ENCODE measurements at regions not wholly inside any gene's neighbourhood (a gene's known extent, or its start where the extent isn't known, plus 50 kb on each side); places are given as distances from the start of the nearest gene placed in this dataset.

- Histone ChIP-seq H3K4me1 (no peaks in the 10 kb centered on the region), H3K27me3 (peaks cover 0 to 7% (median 0%) of the 10 kb centered on the region in 9 donors), H3K9me3 (no peaks in the 10 kb centered on the region), H3K27ac (no peak overlapping the region), H3K4me3 (no peak overlapping the region), H3K36me3 (no peaks in the 10 kb centered on the region)
- TF ChIP-seq CTCF (IDR thresholded peaks at IDR 0.05) (no peak), POLR2A (IDR thresholded peaks at IDR 0.05) (no peak)
- ATAC-seq (no peak), DNase-seq (no peak)
- intact Hi-C loops (cut with DNase I) = no loop called here
- WGBS, 4 donors = 78 to 92% (median 91%) methylated on average over 6 of the region's 6 CpGs
Observed at GRCh38 chr11:19482319-19483100, 230.1 kb upstream of the NAV2 start.

- intact Hi-C loops (cut with DNase I) = no loop called here
- DNase-seq (no peak), ATAC-seq (no peak)
- Histone ChIP-seq H3K9me3 (no peaks in the 10 kb centered on the region), H3K4me3 (no peak overlapping the region), H3K4me1 (no peaks in the 10 kb centered on the region), H3K27me3 (peaks cover 0 to 7% (median 0%) of the 10 kb centered on the region in 9 donors), H3K27ac (no peak overlapping the region), H3K36me3 (no peaks in the 10 kb centered on the region)
- 81 to 88% (median 84%) methylated on average over 2 of the region's 2 CpGs for WGBS, 4 donors
- TF ChIP-seq POLR2A (IDR thresholded peaks at IDR 0.05) = no peak
- TF ChIP-seq CTCF (IDR thresholded peaks at IDR 0.05) = no peak
Observed at GRCh38 chr11:19480540-19480939, 232.1 kb upstream of the NAV2 start.

GRCh38 chr11:19478891-19479290, 233.7 kb upstream of the NAV2 start:
- TF ChIP-seq POLR2A (IDR thresholded peaks at IDR 0.05) = no peak
- no peak for TF ChIP-seq CTCF (IDR thresholded peaks at IDR 0.05)
- H3K27me3 ChIP-seq = peaks cover 0 to 7% (median 0%) of the 10 kb centered on the region in 9 donors

GRCh38 chr11:19474954-19475721, 234.4 kb upstream of the E2F8 start:
- Histone ChIP-seq H3K27me3 (peaks cover 0 to 4% (median 0%) of the 10 kb centered on the region in 9 donors), H3K36me3 (no peaks in the 10 kb centered on the region), H3K9me3 (no peaks in the 10 kb centered on the region), H3K4me1 (no peaks in the 10 kb centered on the region), H3K27ac (no peak overlapping the region), H3K4me3 (no peak overlapping the region)
- ATAC-seq (no peak), DNase-seq (no peak)
- intact Hi-C loops (cut with DNase I) = no loop called here
- no peak for TF ChIP-seq POLR2A (IDR thresholded peaks at IDR 0.05)
- no peak for TF ChIP-seq CTCF (IDR thresholded peaks at IDR 0.05)
- WGBS, 4 donors = 83 to 88% (median 84%) methylated on average over 7 of the region's 7 CpGs

More at GRCh38 chr11:19478891-19479290, 233.7 kb upstream of the NAV2 start:
- no peak overlapping the region for H3K4me3 ChIP-seq
- intact Hi-C loops (cut with DNase I) = no loop called here
- no peak for ATAC-seq
- H3K27ac ChIP-seq = no peak overlapping the region
- DNase-seq = no peak
- H3K4me1 ChIP-seq = no peaks in the 10 kb centered on the region
- no peaks in the 10 kb centered on the region for H3K9me3 ChIP-seq
- H3K36me3 ChIP-seq = no peaks in the 10 kb centered on the region
- WGBS, 4 donors = 60 to 71% (median 66%) methylated on average over 7 of the region's 7 CpGs
